ENCODE measurements at regions not wholly inside any gene's neighbourhood (a gene's known extent, or its start where the extent isn't known, plus 50 kb on each side); places are given as distances from the start of the nearest gene placed in this dataset.

DNA sequence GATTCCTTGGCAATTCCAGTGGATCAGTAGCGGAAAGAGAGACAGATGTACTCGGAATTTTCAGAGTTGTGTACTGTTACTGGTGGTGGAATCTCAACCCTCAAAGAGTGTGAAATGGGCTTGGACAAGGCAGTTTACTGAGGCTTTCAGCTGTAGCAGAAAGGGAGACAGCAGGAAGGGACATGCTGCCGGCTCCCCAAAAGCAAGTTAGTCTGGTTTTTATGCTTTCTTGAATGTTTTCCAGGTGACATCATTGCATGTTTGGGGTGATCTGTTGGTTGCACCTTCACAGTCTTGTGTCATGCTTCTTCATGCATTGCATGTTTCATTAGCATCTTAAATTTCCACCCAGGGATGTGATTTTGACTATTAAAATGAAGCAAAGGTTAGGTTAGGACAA is 1282.2 kb downstream of the ADGRL3 start:
- H3K27me3 ChIP-seq (ENCODE audit: insufficient read depth): no peaks in the 10 kb centered on the region
- no peaks in the 10 kb centered on the region for H3K79me2 ChIP-seq (replicated peaks; ENCODE audit: insufficient read depth)
- H3K4me1 ChIP-seq (ENCODE audit: insufficient read depth): no peaks in the 10 kb centered on the region
- peaks cover 5% of the 10 kb centered on the region; the same call in 1 of the 2 replicates for H3K9me2 ChIP-seq (ENCODE audit: insufficient read depth)
- ATAC-seq (no peak), DNase-seq (ENCODE audit: low spot score) (peak; percentile 10)
- no peak overlapping the region for H3K27ac Mint-ChIP-seq
- H3K4me3 Mint-ChIP-seq: no peak overlapping the region
- 0 out of 3 replicates have a peak, but pooled peaks cover 2% of the 10 kb centered on the region for H3K4me1 Mint-ChIP-seq
- TF ChIP-seq EZH2phosphoT487 (IDR thresholded peaks at IDR 0.05; ENCODE audit: unreplicated experiment): no peak
- no peak for TF ChIP-seq POLR2AphosphoS5 (IDR thresholded peaks at IDR 0.05; ENCODE audit: low read depth)
- TF ChIP-seq NANOG (IDR thresholded peaks at IDR 0.05; ENCODE audit: borderline replicate concordance): no peak
- TF ChIP-seq EZH2 (IDR thresholded peaks at IDR 0.05; ENCODE audit: low read depth, unreplicated experiment): no peak
- TF ChIP-seq, protein P1, sequence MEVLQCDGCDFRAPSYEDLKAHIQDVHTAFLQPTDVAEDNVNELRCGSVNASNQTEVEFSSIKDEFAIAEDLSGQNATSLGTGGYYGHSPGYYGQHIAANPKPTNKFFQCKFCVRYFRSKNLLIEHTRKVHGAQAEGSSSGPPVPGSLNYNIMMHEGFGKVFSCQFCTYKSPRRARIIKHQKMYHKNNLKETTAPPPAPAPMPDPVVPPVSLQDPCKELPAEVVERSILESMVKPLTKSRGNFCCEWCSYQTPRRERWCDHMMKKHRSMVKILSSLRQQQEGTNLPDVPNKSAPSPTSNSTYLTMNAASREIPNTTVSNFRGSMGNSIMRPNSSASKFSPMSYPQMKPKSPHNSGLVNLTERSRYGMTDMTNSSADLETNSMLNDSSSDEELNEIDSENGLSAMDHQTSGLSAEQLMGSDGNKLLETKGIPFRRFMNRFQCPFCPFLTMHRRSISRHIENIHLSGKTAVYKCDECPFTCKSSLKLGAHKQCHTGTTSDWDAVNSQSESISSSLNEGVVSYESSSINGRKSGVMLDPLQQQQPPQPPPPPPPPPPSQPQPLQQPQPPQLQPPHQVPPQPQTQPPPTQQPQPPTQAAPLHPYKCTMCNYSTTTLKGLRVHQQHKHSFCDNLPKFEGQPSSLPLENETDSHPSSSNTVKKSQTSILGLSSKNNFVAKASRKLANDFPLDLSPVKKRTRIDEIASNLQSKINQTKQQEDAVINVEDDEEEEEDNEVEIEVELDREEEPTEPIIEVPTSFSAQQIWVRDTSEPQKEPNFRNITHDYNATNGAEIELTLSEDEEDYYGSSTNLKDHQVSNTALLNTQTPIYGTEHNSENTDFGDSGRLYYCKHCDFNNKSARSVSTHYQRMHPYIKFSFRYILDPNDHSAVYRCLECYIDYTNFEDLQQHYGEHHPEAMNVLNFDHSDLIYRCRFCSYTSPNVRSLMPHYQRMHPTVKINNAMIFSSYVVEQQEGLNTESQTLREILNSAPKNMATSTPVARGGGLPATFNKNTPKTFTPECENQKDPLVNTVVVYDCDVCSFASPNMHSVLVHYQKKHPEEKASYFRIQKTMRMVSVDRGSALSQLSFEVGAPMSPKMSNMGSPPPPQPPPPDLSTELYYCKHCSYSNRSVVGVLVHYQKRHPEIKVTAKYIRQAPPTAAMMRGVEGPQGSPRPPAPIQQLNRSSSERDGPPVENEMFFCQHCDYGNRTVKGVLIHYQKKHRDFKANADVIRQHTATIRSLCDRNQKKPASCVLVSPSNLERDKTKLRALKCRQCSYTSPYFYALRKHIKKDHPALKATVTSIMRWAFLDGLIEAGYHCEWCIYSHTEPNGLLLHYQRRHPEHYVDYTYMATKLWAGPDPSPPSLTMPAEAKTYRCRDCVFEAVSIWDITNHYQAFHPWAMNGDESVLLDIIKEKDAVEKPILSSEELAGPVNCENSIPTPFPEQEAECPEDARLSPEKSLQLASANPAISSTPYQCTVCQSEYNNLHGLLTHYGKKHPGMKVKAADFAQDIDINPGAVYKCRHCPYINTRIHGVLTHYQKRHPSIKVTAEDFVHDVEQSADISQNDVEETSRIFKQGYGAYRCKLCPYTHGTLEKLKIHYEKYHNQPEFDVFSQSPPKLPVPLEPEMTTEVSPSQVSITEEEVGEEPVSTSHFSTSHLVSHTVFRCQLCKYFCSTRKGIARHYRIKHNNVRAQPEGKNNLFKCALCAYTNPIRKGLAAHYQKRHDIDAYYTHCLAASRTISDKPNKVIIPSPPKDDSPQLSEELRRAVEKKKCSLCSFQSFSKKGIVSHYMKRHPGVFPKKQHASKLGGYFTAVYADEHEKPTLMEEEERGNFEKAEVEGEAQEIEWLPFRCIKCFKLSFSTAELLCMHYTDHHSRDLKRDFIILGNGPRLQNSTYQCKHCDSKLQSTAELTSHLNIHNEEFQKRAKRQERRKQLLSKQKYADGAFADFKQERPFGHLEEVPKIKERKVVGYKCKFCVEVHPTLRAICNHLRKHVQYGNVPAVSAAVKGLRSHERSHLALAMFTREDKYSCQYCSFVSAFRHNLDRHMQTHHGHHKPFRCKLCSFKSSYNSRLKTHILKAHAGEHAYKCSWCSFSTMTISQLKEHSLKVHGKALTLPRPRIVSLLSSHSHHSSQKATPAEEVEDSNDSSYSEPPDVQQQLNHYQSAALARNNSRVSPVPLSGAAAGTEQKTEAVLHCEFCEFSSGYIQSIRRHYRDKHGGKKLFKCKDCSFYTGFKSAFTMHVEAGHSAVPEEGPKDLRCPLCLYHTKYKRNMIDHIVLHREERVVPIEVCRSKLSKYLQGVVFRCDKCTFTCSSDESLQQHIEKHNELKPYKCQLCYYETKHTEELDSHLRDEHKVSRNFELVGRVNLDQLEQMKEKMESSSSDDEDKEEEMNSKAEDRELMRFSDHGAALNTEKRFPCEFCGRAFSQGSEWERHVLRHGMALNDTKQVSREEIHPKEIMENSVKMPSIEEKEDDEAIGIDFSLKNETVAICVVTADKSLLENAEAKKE (CRISPR knock-in tag; IDR thresholded peaks at IDR 0.05): no peak
- TF ChIP-seq, protein P2, sequence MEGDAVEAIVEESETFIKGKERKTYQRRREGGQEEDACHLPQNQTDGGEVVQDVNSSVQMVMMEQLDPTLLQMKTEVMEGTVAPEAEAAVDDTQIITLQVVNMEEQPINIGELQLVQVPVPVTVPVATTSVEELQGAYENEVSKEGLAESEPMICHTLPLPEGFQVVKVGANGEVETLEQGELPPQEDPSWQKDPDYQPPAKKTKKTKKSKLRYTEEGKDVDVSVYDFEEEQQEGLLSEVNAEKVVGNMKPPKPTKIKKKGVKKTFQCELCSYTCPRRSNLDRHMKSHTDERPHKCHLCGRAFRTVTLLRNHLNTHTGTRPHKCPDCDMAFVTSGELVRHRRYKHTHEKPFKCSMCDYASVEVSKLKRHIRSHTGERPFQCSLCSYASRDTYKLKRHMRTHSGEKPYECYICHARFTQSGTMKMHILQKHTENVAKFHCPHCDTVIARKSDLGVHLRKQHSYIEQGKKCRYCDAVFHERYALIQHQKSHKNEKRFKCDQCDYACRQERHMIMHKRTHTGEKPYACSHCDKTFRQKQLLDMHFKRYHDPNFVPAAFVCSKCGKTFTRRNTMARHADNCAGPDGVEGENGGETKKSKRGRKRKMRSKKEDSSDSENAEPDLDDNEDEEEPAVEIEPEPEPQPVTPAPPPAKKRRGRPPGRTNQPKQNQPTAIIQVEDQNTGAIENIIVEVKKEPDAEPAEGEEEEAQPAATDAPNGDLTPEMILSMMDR (conservative IDR thresholded peaks at IDR 0.05; ENCODE audit: low read depth in 2 of 2): no peak
- TF ChIP-seq CREB1 (CRISPR knock-in tag; IDR thresholded peaks at IDR 0.05; ENCODE audit: low read depth): no peak
- TF ChIP-seq, protein P3, sequence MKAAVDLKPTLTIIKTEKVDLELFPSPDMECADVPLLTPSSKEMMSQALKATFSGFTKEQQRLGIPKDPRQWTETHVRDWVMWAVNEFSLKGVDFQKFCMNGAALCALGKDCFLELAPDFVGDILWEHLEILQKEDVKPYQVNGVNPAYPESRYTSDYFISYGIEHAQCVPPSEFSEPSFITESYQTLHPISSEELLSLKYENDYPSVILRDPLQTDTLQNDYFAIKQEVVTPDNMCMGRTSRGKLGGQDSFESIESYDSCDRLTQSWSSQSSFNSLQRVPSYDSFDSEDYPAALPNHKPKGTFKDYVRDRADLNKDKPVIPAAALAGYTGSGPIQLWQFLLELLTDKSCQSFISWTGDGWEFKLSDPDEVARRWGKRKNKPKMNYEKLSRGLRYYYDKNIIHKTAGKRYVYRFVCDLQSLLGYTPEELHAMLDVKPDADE (IDR thresholded peaks at IDR 0.05): no peak
- no peak for TF ChIP-seq STAT1 (IDR thresholded peaks at IDR 0.05; ENCODE audit: unreplicated experiment)
- no peak for TF ChIP-seq ZNF331 (CRISPR knock-in tag; IDR thresholded peaks at IDR 0.05; ENCODE audit: low read depth)
- TF ChIP-seq, protein P4, sequence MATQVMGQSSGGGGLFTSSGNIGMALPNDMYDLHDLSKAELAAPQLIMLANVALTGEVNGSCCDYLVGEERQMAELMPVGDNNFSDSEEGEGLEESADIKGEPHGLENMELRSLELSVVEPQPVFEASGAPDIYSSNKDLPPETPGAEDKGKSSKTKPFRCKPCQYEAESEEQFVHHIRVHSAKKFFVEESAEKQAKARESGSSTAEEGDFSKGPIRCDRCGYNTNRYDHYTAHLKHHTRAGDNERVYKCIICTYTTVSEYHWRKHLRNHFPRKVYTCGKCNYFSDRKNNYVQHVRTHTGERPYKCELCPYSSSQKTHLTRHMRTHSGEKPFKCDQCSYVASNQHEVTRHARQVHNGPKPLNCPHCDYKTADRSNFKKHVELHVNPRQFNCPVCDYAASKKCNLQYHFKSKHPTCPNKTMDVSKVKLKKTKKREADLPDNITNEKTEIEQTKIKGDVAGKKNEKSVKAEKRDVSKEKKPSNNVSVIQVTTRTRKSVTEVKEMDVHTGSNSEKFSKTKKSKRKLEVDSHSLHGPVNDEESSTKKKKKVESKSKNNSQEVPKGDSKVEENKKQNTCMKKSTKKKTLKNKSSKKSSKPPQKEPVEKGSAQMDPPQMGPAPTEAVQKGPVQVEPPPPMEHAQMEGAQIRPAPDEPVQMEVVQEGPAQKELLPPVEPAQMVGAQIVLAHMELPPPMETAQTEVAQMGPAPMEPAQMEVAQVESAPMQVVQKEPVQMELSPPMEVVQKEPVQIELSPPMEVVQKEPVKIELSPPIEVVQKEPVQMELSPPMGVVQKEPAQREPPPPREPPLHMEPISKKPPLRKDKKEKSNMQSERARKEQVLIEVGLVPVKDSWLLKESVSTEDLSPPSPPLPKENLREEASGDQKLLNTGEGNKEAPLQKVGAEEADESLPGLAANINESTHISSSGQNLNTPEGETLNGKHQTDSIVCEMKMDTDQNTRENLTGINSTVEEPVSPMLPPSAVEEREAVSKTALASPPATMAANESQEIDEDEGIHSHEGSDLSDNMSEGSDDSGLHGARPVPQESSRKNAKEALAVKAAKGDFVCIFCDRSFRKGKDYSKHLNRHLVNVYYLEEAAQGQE (IDR thresholded peaks at IDR 0.05; ENCODE audit: unreplicated experiment): no peak
- no peak for TF ChIP-seq ZNF114 (CRISPR knock-in tag; IDR thresholded peaks at IDR 0.05)
- H3F3A ChIP-seq (replicated peaks; ENCODE audit: low read depth): no peaks in the 10 kb centered on the region
- no peaks in the 10 kb centered on the region for H3K27me3 Mint-ChIP-seq (ENCODE audit: insufficient read depth, low read depth, poor library complexity)
- H3K36me3 Mint-ChIP-seq (ENCODE audit: low read depth): no peaks in the 10 kb centered on the region
- no peaks in the 10 kb centered on the region for H3K9me3 Mint-ChIP-seq
- peak overlapping the region; percentile 53; the same call in 1 of the 2 replicates for H2AFZ ChIP-seq
- no peaks in the 10 kb centered on the region for H3K36me3 ChIP-seq (ENCODE audit: insufficient read depth)
- no peak overlapping the region for H3K4me3 ChIP-seq
- no peak overlapping the region for H3K4me2 ChIP-seq
- no peak overlapping the region for H3K27ac ChIP-seq (ENCODE audit: low read depth)
- H4K20me1 ChIP-seq (replicated peaks; ENCODE audit: insufficient read depth): no peaks in the 10 kb centered on the region
